PC-3 (cell line): ENCODE measurements at regions not wholly inside any gene's neighbourhood (a gene's known extent, or its start where the extent isn't known, plus 50 kb on each side); places are given as distances from the start of the nearest gene placed in this dataset.

Experiments used
- ATAC-seq: fragments of 200-7000 bp; cut with Tn5 transposase; 2 replicates; pipeline ENCODE4 v1.9.1; 2020; ENCODE audit warnings: mild to moderate bottlenecking, moderate library complexity
- BruUV-seq: library from RNA; stranded (reverse); fragments of 400-500 nt; replicated peaks from 2 replicates; lab custom pipeline; 2021; lab: Mats Ljungman, UMichigan
- CTCF ChIA-PET: fragments of 300-600 bp; sonication (Branson Sonifier 250); formaldehyde crosslinking; loops from one replicate; lab custom pipeline; 2022; ENCODE audit warnings: antibody characterized with exemption; lab: Charles Lee
- POLR2A ChIA-PET: fragments of 300-600 bp; sonication (Branson Sonifier 250); formaldehyde crosslinking; loops from one replicate; lab custom pipeline; 2022; ENCODE audit warnings: antibody characterized with exemption; ENCODE audit not compliant: unreplicated experiment; lab: Charles Lee
- DNase-seq: peaks from one replicate; pipeline ENCODE4 v3.0.0-alpha.2; 2015
- H2AFZ ChIP-seq: fragments of 300-600 bp; sonication (generic); 2 replicates; pipeline ENCODE4 v1.6.0; 2016; ENCODE audit warnings: antibody characterized with exemption, low read length
- H3F3A ChIP-seq: fragments of 300-600 bp; sonication (generic); one replicate; pipeline ENCODE4 v1.6.0; 2017; ENCODE audit warnings: antibody characterized with exemption, low read length, control low read depth, mild to moderate bottlenecking; ENCODE audit not compliant: unreplicated experiment
- H3K27ac ChIP-seq: fragments of 300-600 bp; sonication (generic); 2 replicates; pipeline ENCODE4 v1.5.1; 2016; ENCODE audit warnings: mild to moderate bottlenecking, low read length
- H3K27me3 ChIP-seq: fragments of 300-600 bp; sonication (generic); 2 replicates; pipeline ENCODE4 v1.6.1; 2016; ENCODE audit warnings: low read length, mixed read lengths
- H3K36me3 ChIP-seq: fragments of 300-600 bp; sonication (generic); 2 replicates; pipeline ENCODE4 v1.6.1; 2016; ENCODE audit warnings: low read depth, mixed run types, low read length, mixed read lengths
- H3K4me1 ChIP-seq: fragments of 300-600 bp; sonication (generic); 2 replicates; pipeline ENCODE4 v1.5.1; 2016; ENCODE audit warnings: low read length; ENCODE audit not compliant: insufficient read depth
- H3K4me2 ChIP-seq: fragments of 300-600 bp; sonication (generic); 2 replicates; pipeline ENCODE4 v1.6.0; 2016; ENCODE audit warnings: low read length
- H3K4me3 ChIP-seq: fragments of 300-600 bp; sonication (generic); 2 replicates; pipeline ENCODE4 v1.5.1; 2016; ENCODE audit warnings: mild to moderate bottlenecking, low read length, mixed read lengths
- H3K79me2 ChIP-seq: fragments of 300-600 bp; sonication (generic); 2 replicates; pipeline ENCODE4 v1.6.1; 2017; ENCODE audit warnings: low read length, mixed read lengths
- H3K9ac ChIP-seq: fragments of 300-600 bp; sonication (generic); 2 replicates; pipeline ENCODE4 v1.6.0; 2016; ENCODE audit warnings: mild to moderate bottlenecking, low read length
- H3K9me2 ChIP-seq: fragments of 300-600 bp; sonication (generic); replicated peaks from 2 replicates; pipeline ENCODE4 v1.6.1; 2016; ENCODE audit warnings: mixed run types, low read length, mixed read lengths
- H3K9me3 ChIP-seq: fragments of 300-600 bp; sonication (generic); 2 replicates; pipeline ENCODE4 v1.6.1; 2016; ENCODE audit warnings: low read length, mixed read lengths
- H4K20me1 ChIP-seq: fragments of 300-600 bp; sonication (generic); 2 replicates; pipeline ENCODE4 v1.6.1; 2016; ENCODE audit warnings: low read length, mixed read lengths
- EZH2 ChIP-seq: fragments of 300-600 bp; sonication (generic); IDR thresholded peaks from one replicate; pipeline ENCODE4 v1.6.1; 2017; ENCODE audit warnings: antibody characterized with exemption, mild to moderate bottlenecking, low read length; ENCODE audit not compliant: unreplicated experiment
- EZH2phosphoT487 ChIP-seq: fragments of 300-600 bp; sonication (generic); IDR thresholded peaks from 2 replicates; pipeline ENCODE4 v1.6.1; 2018; ENCODE audit warnings: mild to moderate bottlenecking, antibody characterized with exemption, low read length, borderline replicate concordance
- intact Hi-C: fragments of 100-400 bp; cut with micrococcal nuclease; formaldehyde crosslinking; loops from 2 replicates; pipeline ENCODE4 v1.9.0; 2023
- TF ChIP-seq, protein P1 (sequence below): fragments of 300-600 bp; sonication (generic); conservative IDR thresholded peaks from 2 replicates; pipeline ENCODE4 v1.5.1; 2017; ENCODE audit warnings: antibody characterized with exemption, low read depth, mild to moderate bottlenecking, low read length

DNA sequence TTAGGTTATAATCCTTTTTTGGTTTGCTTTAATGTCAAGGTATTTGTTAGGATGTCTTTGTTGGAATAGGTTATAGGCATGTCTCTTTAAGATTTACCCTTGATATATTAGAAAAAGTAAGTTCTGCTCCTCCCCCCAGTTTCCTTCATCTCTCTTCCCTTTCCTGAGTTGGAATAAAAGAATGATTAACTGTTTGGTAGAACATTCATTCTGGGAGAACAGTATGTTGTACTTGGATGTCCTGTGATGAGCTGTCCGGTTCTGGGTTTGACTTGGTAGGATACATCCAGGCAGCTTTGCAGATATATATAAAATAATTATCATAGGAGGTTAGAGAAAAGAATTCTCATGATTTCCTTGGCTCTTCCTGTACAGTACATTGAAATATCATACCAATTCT, 199.6 kb upstream of the RREB1 start:
- BruUV-seq: no TSS peak
- TF ChIP-seq EZH2 (no peak), EZH2phosphoT487 (no peak)
- TF ChIP-seq, protein P1, sequence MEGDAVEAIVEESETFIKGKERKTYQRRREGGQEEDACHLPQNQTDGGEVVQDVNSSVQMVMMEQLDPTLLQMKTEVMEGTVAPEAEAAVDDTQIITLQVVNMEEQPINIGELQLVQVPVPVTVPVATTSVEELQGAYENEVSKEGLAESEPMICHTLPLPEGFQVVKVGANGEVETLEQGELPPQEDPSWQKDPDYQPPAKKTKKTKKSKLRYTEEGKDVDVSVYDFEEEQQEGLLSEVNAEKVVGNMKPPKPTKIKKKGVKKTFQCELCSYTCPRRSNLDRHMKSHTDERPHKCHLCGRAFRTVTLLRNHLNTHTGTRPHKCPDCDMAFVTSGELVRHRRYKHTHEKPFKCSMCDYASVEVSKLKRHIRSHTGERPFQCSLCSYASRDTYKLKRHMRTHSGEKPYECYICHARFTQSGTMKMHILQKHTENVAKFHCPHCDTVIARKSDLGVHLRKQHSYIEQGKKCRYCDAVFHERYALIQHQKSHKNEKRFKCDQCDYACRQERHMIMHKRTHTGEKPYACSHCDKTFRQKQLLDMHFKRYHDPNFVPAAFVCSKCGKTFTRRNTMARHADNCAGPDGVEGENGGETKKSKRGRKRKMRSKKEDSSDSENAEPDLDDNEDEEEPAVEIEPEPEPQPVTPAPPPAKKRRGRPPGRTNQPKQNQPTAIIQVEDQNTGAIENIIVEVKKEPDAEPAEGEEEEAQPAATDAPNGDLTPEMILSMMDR: no peak
- ATAC-seq: no peak
- H3K4me1 ChIP-seq: peaks cover 18% of the 10 kb centered on the region
- no peaks in the 10 kb centered on the region for H3K9me2 ChIP-seq
- no peaks in the 10 kb centered on the region for H3K79me2 ChIP-seq
- no peak overlapping the region for H3K9ac ChIP-seq
- H3K4me2 ChIP-seq: no peak overlapping the region
- H3K36me3 ChIP-seq: no peaks in the 10 kb centered on the region
- no peaks in the 10 kb centered on the region for H3F3A ChIP-seq
- CTCF ChIA-PET: no interaction called here
- no peak overlapping the region for H3K27ac ChIP-seq
- H2AFZ ChIP-seq: no peak overlapping the region
- H3K4me3 ChIP-seq: no peak overlapping the region
- POLR2A ChIA-PET: interaction anchor here (0.6 kb wide), 1 partner anchor 230 kb away, joined by 3 read pairs; no protein-coding TSS in a partner anchor
- intact Hi-C loops: no loop called here
- DNase-seq: no peak
- H4K20me1 ChIP-seq: no peaks in the 10 kb centered on the region
- no peaks in the 10 kb centered on the region for H3K27me3 ChIP-seq
- H3K9me3 ChIP-seq: no peaks in the 10 kb centered on the region

DNA sequence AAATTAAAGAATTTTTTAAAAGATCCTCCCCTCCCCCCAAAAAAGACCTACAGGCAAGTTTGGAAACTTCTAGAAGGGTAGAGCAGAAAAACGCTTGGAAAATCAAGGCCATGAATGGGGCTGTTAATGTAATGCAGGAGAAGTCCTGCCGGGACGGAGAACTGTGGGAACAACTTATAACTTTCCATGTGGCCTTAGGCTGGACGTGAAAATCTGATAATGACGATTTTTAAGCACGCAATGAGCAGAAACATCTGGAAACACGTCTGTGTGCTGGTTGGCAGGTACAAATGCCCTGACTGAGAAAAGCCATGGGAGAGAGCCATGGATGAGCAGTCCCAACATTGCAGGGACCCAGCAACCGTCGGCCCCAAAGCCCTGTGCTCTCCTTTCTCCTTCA, 198.7 kb upstream of the RREB1 start:
- no peak overlapping the region for H3K9ac ChIP-seq
- ChIA-PET CTCF (no interaction called here), POLR2A (no interaction called here)
- H3K27ac ChIP-seq: no peak overlapping the region
- no peak for TF ChIP-seq EZH2phosphoT487
- intact Hi-C loops: no loop called here
- no peaks in the 10 kb centered on the region for H3K36me3 ChIP-seq
- ATAC-seq: no peak
- no peak overlapping the region for H3K4me3 ChIP-seq
- no peaks in the 10 kb centered on the region for H4K20me1 ChIP-seq
- no peak overlapping the region for H3K4me2 ChIP-seq
- H3F3A ChIP-seq: no peaks in the 10 kb centered on the region
- no peaks in the 10 kb centered on the region for H3K9me3 ChIP-seq
- H3K79me2 ChIP-seq: no peaks in the 10 kb centered on the region
- H3K27me3 ChIP-seq: no peaks in the 10 kb centered on the region
- H3K9me2 ChIP-seq: no peaks in the 10 kb centered on the region
- DNase-seq: no peak
- peaks cover 21% of the 10 kb centered on the region for H3K4me1 ChIP-seq
- no peak overlapping the region for H2AFZ ChIP-seq
- BruUV-seq: no TSS peak

DNA sequence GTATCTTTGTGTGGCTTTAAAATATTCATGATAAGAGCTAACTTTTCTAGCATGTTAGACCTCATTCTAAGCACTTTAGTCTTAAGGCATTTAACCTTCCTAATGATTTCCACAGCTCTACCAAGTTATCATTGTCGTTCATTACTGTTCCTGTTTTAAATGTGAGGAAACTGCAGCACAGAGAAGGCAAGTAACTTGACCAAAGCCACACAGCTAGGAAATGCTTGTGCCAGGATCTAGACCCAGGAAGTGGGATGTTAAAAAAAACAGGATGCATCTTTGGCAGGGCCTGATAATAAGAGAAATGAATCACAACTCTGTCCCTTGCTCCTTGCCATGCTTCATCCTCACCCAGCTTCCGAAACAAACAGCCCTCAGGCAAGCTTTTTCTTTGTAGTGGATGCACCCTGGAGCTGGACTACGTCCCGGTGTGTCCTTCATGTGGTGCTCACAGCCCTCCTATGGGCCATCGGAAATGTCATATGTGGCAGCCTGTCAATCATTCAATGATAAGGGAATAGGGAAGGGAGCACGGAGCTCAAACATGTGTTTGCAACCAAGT, 196.9 kb upstream of the RREB1 start:
- ChIA-PET POLR2A (no interaction called here), CTCF (no interaction called here)
- no TSS peak for BruUV-seq
- peak overlapping the region; percentile 47 for H3K27ac ChIP-seq
- no peaks in the 10 kb centered on the region for H3K9me2 ChIP-seq
- H3K4me2 ChIP-seq: no peak overlapping the region
- no peaks in the 10 kb centered on the region for H3K79me2 ChIP-seq
- H3K36me3 ChIP-seq: no peaks in the 10 kb centered on the region
- no peaks in the 10 kb centered on the region for H3K9me3 ChIP-seq
- H3K4me1 ChIP-seq: peaks cover 31% of the 10 kb centered on the region
- DNase-seq: peak; percentile 94
- no peak overlapping the region for H2AFZ ChIP-seq
- H4K20me1 ChIP-seq: no peaks in the 10 kb centered on the region
- no peak overlapping the region for H3K9ac ChIP-seq
- peak; percentile 93 for ATAC-seq
- TF ChIP-seq, protein P1: no peak
- TF ChIP-seq EZH2phosphoT487: no peak
- no peak for TF ChIP-seq EZH2
- no peaks in the 10 kb centered on the region for H3K27me3 ChIP-seq
- no peak overlapping the region for H3K4me3 ChIP-seq
- intact Hi-C loops: loop anchor here (2.0 kb wide), 1 partner anchor 54 kb away; no protein-coding TSS in a partner anchor
- H3F3A ChIP-seq: no peaks in the 10 kb centered on the region
